Kidney epithelial cell (primary cell): ENCODE measurements at regions not wholly inside any gene's neighbourhood (a gene's known extent, or its start where the extent isn't known, plus 50 kb on each side); places are given as distances from the start of the nearest gene placed in this dataset.

ENCODE experiments used
- DNase-seq: peaks from one replicate; pipeline ENCODE4 v3.0.0-alpha.2; 2010; ENCODE audit warnings: low read depth
- H3K27me3 ChIP-seq: 2 replicates; pipeline ENCODE4 v1.6.0; 2011; ENCODE audit warnings: low read length; ENCODE audit not compliant: control insufficient read depth, insufficient read depth
- H3K36me3 ChIP-seq: 2 replicates; pipeline ENCODE4 v1.5.1; 2011; ENCODE audit warnings: low read length; ENCODE audit not compliant: control insufficient read depth, insufficient read depth
- H3K4me3 ChIP-seq: 2 replicates; pipeline ENCODE4 v1.5.1; 2011; ENCODE audit warnings: low read depth, mild to moderate bottlenecking, control low read depth, low read length
- TF ChIP-seq, protein P1 (sequence below): IDR thresholded peaks from 2 replicates; pipeline ENCODE4 v1.5.1; 2011; ENCODE audit warnings: mild to moderate bottlenecking, moderate library complexity, low read length, control low read depth, inconsistent platforms; ENCODE audit not compliant: insufficient read depth, poor library complexity, severe bottlenecking

DNA sequence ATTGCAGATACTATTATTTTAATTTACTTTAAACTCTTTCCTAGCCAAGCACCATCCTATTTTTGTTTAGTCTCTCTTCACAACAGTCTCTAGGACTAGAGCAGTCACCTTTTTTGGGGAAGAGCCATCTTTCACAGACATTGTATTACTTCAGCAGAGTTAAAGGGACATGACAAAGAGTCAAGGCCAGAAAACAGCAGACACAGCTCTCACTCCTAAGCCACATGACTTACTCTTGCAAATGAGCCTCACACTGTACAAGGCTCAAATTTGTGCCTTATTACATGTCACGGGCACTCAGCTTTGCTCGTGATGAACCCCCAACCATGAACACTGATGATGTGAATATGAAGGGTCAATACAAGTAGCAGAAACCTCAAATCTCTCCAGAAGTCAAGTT, 104.3 kb downstream of the ZNF608 start:
- peaks cover 3% of the 10 kb centered on the region for H3K36me3 ChIP-seq
- no peaks in the 10 kb centered on the region for H3K27me3 ChIP-seq
- TF ChIP-seq, protein P1, sequence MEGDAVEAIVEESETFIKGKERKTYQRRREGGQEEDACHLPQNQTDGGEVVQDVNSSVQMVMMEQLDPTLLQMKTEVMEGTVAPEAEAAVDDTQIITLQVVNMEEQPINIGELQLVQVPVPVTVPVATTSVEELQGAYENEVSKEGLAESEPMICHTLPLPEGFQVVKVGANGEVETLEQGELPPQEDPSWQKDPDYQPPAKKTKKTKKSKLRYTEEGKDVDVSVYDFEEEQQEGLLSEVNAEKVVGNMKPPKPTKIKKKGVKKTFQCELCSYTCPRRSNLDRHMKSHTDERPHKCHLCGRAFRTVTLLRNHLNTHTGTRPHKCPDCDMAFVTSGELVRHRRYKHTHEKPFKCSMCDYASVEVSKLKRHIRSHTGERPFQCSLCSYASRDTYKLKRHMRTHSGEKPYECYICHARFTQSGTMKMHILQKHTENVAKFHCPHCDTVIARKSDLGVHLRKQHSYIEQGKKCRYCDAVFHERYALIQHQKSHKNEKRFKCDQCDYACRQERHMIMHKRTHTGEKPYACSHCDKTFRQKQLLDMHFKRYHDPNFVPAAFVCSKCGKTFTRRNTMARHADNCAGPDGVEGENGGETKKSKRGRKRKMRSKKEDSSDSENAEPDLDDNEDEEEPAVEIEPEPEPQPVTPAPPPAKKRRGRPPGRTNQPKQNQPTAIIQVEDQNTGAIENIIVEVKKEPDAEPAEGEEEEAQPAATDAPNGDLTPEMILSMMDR = no peak
- no peak overlapping the region for H3K4me3 ChIP-seq
- DNase-seq = no peak

DNA sequence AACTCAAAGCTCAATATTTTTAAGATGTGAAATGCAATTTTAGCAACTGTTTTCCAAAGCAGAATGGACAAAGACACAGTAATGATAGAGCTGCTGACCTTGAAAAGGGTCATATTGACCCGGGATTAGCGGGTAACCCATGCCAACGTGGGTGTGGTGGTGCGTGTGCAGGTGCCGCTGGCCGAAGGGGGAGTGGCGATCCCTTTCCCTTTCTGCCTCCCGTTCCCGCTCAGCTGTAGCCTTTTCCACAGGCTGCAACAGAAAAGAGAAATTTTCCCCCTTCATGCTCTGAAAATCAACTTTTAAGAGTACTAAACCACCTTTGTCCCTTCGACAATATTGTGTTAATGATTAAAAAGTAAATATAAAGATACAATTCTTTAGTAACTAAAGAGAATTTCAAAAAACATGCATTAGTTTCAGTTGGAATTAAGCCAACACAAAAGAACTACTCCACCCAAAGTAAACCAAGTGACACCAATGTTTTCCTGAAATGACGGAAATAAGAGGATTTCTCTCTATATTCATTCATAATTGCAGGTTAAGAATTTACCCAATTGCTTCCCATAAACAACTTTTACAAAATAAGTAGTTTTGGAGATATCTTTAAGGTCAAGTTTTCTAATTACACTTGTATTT, 105.2 kb downstream of the ZNF608 start:
- H3K4me3 ChIP-seq = no peak overlapping the region
- TF ChIP-seq, protein P1 = no peak
- no peaks in the 10 kb centered on the region for H3K27me3 ChIP-seq
- DNase-seq = no peak
- H3K36me3 ChIP-seq = peaks cover 3% of the 10 kb centered on the region

DNA sequence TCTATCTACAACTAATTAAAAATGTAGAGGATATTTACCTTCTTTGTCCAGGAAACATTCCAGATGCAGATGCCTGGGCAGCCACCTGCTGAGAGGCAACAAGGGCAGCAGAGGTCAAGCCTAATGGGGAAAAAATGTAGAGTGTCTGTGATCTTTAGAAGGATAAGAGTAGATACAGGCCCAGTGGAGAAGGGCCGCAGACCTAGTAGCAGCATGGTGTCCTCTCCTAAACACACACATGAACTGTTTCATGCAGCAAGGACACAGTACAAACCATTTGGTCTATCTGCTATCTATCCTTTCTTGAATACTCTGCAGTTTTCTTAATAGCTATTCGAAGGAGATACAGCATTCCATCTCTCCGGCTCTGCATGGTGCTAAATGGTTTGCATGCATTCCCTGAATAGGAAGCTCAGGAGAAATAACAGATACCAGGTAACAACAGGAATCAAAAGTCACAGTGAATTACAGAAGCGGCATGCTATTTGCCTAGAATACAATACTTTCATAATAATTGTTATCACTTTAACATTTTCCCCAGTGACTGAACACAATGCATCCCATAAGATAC, 107.3 kb downstream of the ZNF608 start:
- no peak for DNase-seq
- TF ChIP-seq, protein P1 = no peak
- no peak overlapping the region for H3K4me3 ChIP-seq
- peaks cover 3% of the 10 kb centered on the region for H3K36me3 ChIP-seq
- H3K27me3 ChIP-seq = no peaks in the 10 kb centered on the region

DNA sequence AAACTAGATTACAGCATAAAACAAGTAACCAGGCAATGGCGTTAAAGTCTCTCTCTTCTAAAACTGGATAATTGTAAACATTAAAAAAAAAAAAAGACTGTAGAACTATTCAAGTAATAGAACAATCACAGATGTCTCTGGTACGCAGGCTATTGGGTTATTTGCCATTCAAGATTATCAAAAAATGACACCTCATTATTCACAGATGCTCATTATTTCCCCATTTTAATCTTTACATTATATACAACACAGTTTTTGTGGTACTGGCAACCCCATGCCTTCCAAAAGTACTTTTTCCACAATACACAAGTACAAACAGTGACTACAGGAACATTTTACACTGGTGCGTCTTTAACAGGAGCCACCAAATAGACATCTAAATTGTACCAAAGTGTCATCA, 109.4 kb downstream of the ZNF608 start:
- TF ChIP-seq, protein P1 = no peak
- no peak for DNase-seq
- H3K27me3 ChIP-seq = no peaks in the 10 kb centered on the region
- H3K36me3 ChIP-seq = peaks cover 3% of the 10 kb centered on the region
- H3K4me3 ChIP-seq = no peak overlapping the region

DNA sequence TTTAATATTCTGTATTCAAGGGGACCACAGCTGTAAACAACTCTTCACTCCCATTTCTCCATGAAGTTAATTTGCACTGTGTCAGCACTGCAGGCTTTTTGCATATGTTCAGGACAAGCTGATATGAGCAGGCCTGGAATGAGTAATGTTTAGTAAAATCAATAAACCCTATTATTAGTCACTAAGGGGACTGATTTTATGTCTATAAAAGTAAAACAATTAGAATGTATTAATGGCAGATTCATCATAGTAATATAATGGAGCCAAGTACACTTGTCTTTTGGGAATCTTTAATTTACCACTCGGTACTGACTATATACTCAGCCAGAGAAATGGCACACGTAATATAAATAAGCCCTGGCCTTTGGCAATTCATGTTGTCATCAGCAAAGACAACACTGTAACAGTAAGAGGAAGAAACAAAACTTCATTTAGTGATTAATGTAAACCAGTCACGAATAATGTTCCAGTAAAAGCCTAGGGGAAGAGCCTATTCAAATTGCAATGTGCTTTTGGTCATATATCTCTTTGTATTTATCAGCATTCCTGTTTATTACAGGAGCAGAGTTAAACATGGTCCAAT, 111.6 kb downstream of the ZNF608 start:
- Histone ChIP-seq H3K36me3 (peaks cover 2% of the 10 kb centered on the region), H3K4me3 (no peak overlapping the region), H3K27me3 (no peaks in the 10 kb centered on the region)
- DNase-seq = no peak
- TF ChIP-seq, protein P1 = no peak
